CD4-positive, alpha-beta T cell treated with Interleukin-21 for 1 hour (primary cell): ENCODE measurements at regions not wholly inside any gene's neighbourhood (a gene's known extent, or its start where the extent isn't known, plus 50 kb on each side); places are given as distances from the start of the nearest gene placed in this dataset.
"Not testable (repeated sequence)": the region's sequence is repeated elsewhere in the genome, so short reads cannot be mapped to it uniquely, and the experiment has no call there.

Experiments
- DNase-seq: peaks from one replicate; pipeline ENCODE4 v3.0.0-alpha.2; 2020

DNA sequence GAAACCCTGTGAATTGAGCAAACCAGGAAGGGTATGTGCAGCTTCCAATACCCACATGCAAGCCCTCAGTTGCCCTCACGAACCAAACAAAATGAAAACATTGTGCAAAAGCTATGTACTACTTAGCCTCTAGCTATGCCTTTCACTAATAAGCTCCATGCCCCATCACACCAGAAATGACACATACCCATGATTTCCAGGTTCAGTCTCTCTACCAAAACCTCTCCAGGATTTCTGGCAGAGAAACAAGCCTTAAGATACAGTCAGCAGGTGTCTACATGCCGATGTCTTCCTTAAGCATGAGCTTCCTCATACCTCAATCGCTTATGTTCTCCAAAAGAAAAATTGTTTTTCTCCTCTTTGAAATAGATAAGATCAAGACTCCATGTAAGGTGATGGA, 527.8 kb upstream of the AUTS2 start:
- DNase-seq, result no peak

- no peak for DNase-seq
Observed at GRCh38 chr7:69076566-69076965, 521.7 kb upstream of the AUTS2 start.

DNA sequence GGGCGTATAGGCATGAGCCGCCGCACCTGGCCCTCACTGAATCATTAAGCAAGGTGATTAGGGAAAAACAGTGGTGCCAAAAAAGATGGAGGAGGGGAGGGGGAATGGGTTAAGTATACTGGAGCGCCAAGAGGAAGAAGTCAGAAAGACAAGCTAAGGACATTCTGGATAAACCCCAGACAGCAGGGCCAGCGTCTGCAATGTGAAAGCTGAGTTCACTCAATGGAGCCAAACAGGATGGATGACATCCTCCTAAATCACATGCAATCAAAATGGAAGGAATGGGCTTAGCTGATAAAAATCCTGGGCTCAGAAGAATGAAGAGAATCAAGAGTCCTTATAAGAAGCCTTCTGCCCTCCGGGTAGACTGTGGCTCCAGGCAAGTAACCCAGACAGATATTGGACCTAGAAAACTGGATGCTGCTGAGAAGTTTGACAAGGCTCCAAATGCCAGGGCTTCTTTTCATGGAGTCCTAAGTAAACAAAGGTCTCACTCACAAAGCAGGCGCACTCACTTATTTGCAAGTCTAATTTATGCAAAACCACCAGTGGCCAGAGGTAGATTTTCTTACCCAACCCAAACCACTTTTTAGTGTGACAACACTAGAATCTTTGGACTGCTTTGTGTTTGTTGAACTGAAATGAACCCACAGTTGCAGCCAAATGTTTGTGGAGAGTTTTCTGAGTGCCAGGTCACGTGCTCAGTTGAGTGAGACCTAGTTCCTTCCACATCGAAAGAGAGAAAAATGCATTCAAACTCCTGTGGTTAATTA, 519.1 kb upstream of the AUTS2 start:
- no peak for DNase-seq

DNA sequence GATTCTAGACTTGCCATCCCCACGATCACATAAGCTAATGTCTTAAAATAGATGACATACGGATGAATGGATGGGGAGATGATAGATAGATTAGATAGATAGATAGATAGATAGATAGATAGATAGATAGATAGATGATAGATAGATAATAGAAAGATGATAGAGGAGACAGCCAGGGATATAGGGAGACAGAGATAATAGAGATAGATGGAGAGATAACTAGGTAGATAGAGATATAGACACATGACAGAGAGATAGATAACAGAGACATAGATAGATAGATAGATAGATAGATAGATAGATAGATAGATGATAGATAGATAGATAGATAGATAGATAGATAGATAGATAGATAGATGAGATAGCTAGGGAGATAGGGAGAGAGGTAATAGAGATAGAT, 511.0 kb upstream of the AUTS2 start:
- DNase-seq, result not testable (repeated sequence)

- no peak for DNase-seq
Observed at GRCh38 chr7:69088185-69088584, 510.1 kb upstream of the AUTS2 start.

GRCh38 chr7:69090936-69091335, 507.3 kb upstream of the AUTS2 start:
- DNase-seq, result no peak

- DNase-seq, result no peak
Observed at GRCh38 chr7:69091521-69091920, 506.8 kb upstream of the AUTS2 start.

- DNase-seq, result no peak
Observed at GRCh38 chr7:69095127-69095526, 503.1 kb upstream of the AUTS2 start.

DNA sequence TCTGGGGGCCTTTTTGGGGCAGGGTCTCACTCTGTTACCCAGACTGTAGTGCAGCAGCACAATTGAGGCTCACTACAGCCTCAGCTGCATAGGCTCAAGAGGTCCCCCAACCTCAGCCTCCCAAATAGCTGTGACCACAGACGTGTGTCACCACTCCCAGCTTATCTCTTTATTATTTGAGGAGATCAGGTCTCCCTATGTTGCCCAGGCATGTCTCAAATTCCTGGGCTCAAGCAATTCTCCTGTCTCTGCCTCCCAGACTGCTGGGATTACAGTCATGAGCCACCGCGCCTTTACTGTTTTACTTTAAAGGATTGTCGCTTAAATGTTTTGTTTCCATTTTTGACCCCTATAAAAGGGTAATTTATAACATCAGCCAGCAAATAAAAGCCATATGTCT, 502.6 kb upstream of the AUTS2 start:
- DNase-seq, result no peak

- no peak for DNase-seq
Observed at GRCh38 chr7:69104023-69104422, 494.3 kb upstream of the AUTS2 start.

DNA sequence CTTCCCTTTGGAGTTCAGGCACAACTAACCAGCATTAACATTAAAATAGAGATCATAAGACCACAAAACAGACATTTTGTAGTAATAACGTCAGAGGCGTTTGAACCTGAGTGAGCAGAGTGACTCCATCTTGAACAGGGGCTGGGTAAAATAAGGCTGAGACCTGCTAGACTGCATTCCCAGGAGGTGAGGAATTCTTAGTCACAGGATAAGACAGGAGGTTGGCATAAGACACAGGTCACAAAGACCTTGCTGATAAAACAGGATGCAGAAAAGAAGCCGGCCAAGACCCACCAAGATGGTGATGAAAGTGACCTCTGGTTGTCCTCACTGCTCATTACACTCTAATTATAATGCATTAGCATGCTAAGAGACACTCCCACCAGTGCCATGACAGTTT, 493.2 kb upstream of the AUTS2 start:
- DNase-seq, result no peak

GRCh38 chr7:69105981-69106380, 492.3 kb upstream of the AUTS2 start:
- DNase-seq, result no peak

- DNase-seq, result not testable (repeated sequence)
Observed at GRCh38 chr7:69106449-69106848, 491.8 kb upstream of the AUTS2 start.

- not testable (repeated sequence) for DNase-seq
Observed at GRCh38 chr7:69106946-69107345, 491.3 kb upstream of the AUTS2 start.

GRCh38 chr7:69108097-69108496, 490.2 kb upstream of the AUTS2 start:
- DNase-seq, result no peak

DNA sequence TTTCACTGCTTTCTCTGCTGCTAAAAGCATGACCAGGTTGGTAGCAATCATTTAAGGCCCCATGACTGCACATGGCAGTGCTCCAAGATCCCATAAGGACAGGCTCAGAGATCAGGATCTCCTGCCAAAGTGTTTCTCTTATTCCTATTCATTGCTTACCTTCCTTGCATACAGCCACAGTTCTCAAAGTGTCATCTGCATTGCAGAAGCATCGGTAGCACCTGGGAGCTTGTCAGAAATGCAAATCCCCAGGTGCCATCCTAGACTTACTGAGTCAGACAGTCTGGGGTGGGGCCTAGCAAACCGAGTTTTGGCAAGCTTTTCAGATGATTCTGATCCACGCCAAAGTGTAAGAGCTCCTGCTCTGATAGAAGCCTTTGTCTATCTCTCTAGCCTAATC, 489.0 kb upstream of the AUTS2 start:
- no peak for DNase-seq

DNA sequence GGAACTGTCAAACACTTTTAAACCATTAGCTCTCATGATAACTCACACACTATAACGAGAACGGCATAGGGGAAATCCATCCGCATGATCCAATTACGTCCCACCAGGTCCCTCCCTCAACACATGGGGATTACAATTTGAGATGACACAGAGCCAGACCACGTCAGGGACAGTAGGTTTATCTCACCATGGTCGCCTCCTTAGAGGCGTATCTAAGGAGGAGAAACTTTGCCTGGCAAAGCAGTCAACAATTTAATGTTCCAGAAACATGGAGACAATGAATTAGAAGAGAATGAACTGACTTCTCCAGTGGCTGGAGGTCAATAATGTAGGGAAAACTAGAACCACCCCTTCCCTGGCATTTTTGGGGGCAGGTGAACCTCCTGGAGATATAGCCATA, 488.4 kb upstream of the AUTS2 start:
- DNase-seq, result no peak

DNA sequence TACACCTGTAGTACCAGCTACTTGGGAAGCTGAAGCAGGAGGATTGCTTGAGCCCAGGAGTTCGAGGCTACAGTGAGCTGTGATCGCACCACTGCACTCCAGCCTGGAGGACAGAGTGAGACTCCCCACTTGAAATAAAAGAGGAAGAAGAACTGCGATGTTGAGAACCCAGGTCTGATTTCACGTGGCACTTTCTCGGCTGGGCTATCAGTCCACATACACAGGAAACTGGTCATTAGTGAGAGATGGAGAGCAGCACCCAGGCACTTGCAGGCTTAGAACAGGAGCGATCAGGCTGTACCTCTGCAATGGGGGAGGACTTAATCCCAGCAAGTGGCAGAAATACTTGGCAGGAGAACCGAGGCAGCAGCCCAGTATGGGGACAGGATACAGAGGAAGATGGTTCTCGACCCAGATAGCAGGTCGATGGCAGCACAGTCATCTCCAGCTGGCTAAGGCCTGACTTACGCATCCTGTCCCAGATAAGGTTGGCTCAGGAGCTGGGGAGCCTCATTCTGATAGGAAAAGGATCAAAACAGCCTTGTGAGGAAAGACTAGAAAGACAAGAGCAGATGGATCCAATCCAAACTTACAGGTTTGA, 487.7 kb upstream of the AUTS2 start:
- no peak for DNase-seq

DNA sequence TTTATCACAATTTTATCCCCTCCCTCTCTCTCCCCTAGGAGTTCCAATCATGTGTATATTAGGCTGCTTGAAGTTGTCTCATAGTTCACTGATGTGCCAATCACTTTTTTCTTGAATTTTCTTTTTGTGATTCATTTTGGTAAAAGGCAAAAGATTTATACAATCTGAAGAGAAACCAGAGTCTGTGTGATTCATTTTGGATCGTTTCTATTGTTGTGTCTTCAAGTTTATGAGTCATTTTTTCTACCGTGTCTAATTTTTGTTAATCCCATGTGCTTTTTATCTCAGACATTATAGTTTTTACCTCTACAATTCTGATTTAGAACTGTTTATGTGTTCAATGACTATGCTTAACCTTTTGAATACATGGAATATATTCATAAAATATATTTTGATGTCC, 483.9 kb upstream of the AUTS2 start:
- no peak for DNase-seq

- no peak for DNase-seq
Observed at GRCh38 chr7:69115788-69116187, 482.5 kb upstream of the AUTS2 start.

- not testable (repeated sequence) for DNase-seq
Observed at GRCh38 chr7:69116196-69116595, 482.1 kb upstream of the AUTS2 start.

DNA sequence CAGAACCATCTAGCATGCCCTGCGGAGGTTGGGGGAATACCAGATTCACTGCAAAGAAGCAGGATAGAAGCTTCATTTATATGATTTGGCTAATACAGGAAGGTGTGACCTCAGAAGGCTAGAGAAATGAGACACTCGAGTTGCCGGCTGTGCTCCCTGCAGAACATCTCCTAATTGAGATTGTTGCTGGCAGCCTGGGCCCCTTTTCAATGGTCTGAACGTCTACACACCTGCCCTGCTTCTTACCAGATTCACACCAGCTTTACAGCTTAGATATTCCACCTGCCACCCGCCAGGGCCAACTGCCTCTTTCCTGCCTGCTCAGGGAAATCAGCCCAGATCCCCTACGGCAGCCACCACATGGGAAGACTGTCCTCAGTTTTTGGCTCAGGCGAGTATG, 475.3 kb upstream of the AUTS2 start:
- no peak for DNase-seq

DNA sequence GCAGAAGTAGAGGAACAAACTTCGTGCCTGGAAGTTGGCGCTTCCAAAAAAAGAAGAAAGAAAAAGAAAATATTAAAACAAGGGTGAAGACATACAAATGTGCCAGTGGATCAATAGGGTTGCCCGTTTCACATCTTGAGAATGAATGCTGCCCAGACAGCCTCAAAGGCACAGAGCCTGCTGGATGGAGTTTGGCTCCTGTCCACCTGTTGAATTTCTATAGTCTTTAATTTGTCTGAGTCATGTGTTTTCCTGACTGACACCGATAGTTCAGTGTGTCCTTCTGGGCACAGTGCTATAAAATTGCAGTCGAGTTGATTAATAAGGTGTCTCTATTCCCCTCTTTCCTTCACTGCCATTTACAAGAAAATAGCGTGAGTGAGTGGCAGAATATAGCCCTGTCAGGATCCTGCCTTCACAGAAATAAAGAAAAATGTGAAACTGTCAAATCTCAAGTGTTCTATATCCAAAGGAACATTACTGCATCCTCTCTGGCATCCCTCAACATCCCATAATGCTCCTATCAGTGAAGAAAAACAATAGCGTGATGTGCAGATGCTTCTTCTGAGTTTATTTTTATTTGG, 471.3 kb upstream of the AUTS2 start:
- no peak for DNase-seq

DNA sequence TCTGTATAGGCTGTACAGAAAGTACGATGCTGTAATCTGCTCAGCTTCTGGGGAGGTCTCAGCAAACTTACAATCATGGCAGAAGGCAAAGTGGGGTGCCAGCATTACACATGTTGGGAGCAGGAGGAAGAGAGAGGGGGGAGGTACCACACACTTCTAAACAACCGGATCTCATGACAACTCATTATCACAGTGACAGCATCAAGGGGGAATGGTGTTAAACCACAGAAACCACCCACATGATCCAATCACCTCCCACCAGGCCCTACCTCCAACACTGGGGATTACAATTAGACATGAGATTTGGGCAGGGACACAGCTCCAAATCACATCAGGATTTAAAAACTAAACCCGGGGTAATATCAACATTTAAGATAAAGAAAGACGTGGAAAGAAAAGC, 468.8 kb upstream of the AUTS2 start:
- no peak for DNase-seq

DNA sequence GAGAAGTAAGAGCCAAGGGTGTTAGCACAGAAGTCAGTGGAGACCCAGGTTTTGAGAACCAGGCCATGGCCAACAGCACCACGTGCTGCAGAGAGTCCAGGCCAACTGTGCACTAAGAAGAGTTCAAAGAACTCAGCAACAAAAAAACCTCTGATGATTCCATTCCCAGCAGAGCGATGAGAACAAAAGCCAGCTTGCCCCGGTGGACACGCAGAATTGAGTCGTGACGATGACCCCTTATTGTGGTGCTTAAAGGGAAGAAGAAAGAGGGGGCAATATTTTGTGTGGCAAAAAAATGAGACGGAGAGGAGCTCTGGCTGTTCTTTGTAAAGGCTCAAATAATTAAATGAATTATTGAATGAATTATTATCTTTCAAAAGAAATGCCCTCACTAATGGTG, 468.3 kb upstream of the AUTS2 start:
- no peak for DNase-seq
